H1 (cell line): ENCODE measurements at regions not wholly inside any gene's neighbourhood (a gene's known extent, or its start where the extent isn't known, plus 50 kb on each side); places are given as distances from the start of the nearest gene placed in this dataset.

Experiments used
- KDM4A ChIP-seq: IDR thresholded peaks from one replicate; pipeline ENCODE4 v1.7.1; 2012; ENCODE audit warnings: low read depth, mild to moderate bottlenecking, moderate library complexity, low read length, inconsistent platforms; ENCODE audit not compliant: severe bottlenecking

GRCh38 chr2:136439064-136439676 is 321.2 kb upstream of the CXCR4 start (continued):
- TF ChIP-seq KDM4A = no peak
